Esophagus squamous epithelium (tissue), 5 donors: ENCODE measurements at regions not wholly inside any gene's neighbourhood (a gene's known extent, or its start where the extent isn't known, plus 50 kb on each side); places are given as distances from the start of the nearest gene placed in this dataset.

Experiments used
- DNase-seq: peaks from one replicate; lab custom pipeline; 2025; lab: John Stamatoyannopoulos, UW
- H3K27ac ChIP-seq, 4 donors: fragments of 200-600 bp; sonication (generic); one replicate each; pipeline ENCODE4 v1.5.1; 2016 to 2019; ENCODE audit warnings: mild to moderate bottlenecking in 1 of 4
- H3K27me3 ChIP-seq, 4 donors: fragments of 200-600 bp; sonication (generic); 1 replicate in 3 of 4; 2 replicates in 1 of 4; pipeline versions ENCODE4 v1.5.1 to v1.6.0; 2017 to 2021; ENCODE audit warnings: antibody characterized with exemption in 1 of 4
- H3K36me3 ChIP-seq, 3 donors: fragments of 200-600 bp; sonication (generic); one replicate each; pipeline ENCODE4 v1.5.1; 2016 to 2019
- H3K4me1 ChIP-seq, 3 donors: fragments of 200-600 bp; sonication (generic); one replicate each; pipeline ENCODE4 v1.5.1; 2017 to 2019
- H3K4me3 ChIP-seq, 4 donors: fragments of 200-600 bp; sonication (generic); 1 replicate in 3 of 4; 2 replicates in 1 of 4; pipeline ENCODE4 v1.5.1; 2016 to 2019; ENCODE audit warnings: mild to moderate bottlenecking in 2 of 4, moderate library complexity in 1 of 4
- H3K9me3 ChIP-seq, 3 donors: fragments of 200-600 bp; sonication (generic); one replicate each; pipeline ENCODE4 v1.5.1; 2016 to 2019
- POLR2A ChIP-seq, 4 donors: fragments of 450-650 bp; IDR thresholded peaks; one replicate each; pipeline ENCODE4 v1.6.1; 2017; ENCODE audit warnings: antibody characterized with exemption in 4 of 4, mild to moderate bottlenecking in 4 of 4, moderate library complexity in 3 of 4
- WGBS, 2 donors: methylation state at CpG; one replicate each; pipeline ENCODE4 v1.1.5; 2018; 5-methylcytosine and 5-hydroxymethylcytosine counted together
- intact Hi-C: fragments of 100-400 bp; cut with DNase I; formaldehyde crosslinking; loops from one replicate; pipeline ENCODE4 v1.15.0; 2022
- TF ChIP-seq, protein P1 (sequence below), 6 experiments: fragments of 450-650 bp in 4 of 6; fragments of 200-600 bp in 2 of 6; sonication (generic) in 2 of 6; IDR thresholded peaks; one replicate each; pipeline ENCODE4 v1.5.1; 2016 to 2019; ENCODE audit warnings: antibody characterized with exemption in 6 of 6, mild to moderate bottlenecking in 4 of 6, moderate library complexity in 4 of 6
- donor health status: DM: yes; HTN: yes; CAD: no.

DNA sequence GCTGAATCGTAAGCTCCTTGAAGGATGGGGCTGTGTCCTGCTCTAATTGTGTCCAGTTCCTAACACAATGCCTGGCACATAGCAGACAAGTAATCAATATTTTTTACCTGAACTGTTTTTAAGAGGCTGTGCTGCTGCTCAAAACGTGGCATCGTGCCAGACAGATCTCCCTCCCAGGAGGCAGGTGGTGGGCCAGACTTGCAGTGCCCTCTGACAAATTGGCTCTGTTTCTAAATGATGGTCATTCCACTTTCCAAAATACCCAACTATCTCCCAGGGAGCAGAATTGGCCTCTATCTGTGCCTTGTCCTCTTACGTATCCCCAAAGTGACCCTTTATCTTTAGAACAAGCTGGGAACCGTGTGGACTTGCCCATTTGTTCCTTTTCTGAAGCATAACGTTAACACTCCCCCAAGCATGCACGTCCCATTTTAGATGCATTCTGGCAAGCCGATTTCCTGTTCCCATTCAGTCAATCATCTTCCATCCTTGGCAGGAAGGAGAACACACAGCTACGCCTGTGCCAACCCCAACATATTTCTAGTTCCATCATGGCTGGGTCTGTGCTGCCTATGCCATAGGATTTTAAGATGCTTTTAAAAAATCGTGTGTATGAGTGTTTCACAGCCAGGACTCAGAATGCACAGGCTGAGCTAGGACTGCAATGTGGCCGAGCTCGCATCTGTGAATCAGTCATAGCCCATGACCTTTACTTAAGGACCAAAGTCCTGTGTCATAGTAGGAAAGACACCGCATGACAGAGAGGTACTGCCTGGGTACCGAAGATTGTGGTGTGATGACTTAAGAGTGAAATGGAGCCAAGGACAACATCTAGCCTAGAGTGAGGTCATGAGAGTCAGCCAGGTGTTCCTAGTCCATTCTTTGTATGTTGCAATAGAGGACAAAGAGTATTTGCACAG, 408.6 kb downstream of the PRDM2 start:
- no peak for TF ChIP-seq POLR2A (IDR thresholded peaks at IDR 0.05)
- 37 to 46% methylated on average over 13 to 14 of the region's 14 CpGs for WGBS, 2 donors
- Histone ChIP-seq H3K27ac (peak overlapping the region in 1 of 4 donors; percentile 0), H3K27me3 (peaks cover 0 to 5% (median 0%) of the 10 kb centered on the region in 4 donors), H3K4me1 (peaks cover 3 to 21% (median 4%) of the 10 kb centered on the region in 3 donors), H3K9me3 (no peaks in the 10 kb centered on the region), H3K36me3 (no peaks in the 10 kb centered on the region), H3K4me3 (no peak overlapping the region)
- intact Hi-C loops, result no loop called here
- no peak for DNase-seq

DNA sequence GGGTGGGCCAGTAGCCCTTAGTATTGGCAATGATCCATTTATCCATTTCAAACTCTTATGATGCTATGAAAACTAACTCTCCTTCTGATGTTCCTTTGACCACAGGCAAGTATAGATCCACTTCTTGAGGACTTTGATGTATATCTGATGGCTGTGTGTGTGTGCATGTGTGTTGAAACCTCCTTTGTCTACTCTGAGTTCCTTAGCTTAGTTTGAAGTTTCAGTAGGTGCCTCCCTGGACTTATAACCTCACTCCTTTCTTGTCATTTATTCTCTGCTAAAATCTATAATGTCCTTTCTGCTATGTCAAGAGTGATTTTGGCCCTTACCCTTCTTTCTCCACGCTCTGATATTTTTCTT, 409.3 kb downstream of the PRDM2 start:
- 76 to 87% methylated on average over 1 of the region's 1 CpG for WGBS, 2 donors

DNA sequence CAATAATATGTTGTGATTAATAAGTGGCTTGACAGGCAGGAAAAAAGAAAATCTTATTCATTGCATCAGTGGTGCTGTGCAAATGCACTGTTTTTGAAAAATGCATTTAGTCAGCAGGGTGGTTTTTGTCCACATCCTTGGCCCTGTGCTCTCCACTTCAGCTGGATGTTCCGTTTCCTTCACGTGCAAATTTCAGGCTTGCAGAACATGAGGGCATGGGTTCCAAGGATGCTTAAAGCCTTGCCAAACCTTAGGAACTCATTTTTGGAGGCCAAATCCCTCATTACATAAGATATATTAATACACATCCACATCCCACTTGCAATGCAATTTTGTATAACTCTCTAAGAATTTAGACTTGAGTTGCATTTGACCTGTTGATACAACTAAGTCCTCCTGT, 410.1 kb downstream of the PRDM2 start:
- Histone ChIP-seq H3K27ac (no peak overlapping the region), H3K36me3 (no peaks in the 10 kb centered on the region), H3K4me1 (peaks cover 3 to 27% (median 10%) of the 10 kb centered on the region in 3 donors), H3K4me3 (no peak overlapping the region), H3K9me3 (no peaks in the 10 kb centered on the region), H3K27me3 (peaks cover 0 to 3% (median 0%) of the 10 kb centered on the region in 4 donors)
- 52 to 57% methylated on average over 2 of the region's 2 CpGs for WGBS, 2 donors
- TF ChIP-seq, protein P1, sequence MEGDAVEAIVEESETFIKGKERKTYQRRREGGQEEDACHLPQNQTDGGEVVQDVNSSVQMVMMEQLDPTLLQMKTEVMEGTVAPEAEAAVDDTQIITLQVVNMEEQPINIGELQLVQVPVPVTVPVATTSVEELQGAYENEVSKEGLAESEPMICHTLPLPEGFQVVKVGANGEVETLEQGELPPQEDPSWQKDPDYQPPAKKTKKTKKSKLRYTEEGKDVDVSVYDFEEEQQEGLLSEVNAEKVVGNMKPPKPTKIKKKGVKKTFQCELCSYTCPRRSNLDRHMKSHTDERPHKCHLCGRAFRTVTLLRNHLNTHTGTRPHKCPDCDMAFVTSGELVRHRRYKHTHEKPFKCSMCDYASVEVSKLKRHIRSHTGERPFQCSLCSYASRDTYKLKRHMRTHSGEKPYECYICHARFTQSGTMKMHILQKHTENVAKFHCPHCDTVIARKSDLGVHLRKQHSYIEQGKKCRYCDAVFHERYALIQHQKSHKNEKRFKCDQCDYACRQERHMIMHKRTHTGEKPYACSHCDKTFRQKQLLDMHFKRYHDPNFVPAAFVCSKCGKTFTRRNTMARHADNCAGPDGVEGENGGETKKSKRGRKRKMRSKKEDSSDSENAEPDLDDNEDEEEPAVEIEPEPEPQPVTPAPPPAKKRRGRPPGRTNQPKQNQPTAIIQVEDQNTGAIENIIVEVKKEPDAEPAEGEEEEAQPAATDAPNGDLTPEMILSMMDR (IDR thresholded peaks at IDR 0.05), result no peak
- TF ChIP-seq POLR2A (IDR thresholded peaks at IDR 0.05), result no peak
- no peak for DNase-seq
- intact Hi-C loops, result no loop called here

More for the DNA sequence above, 409.3 kb downstream of the PRDM2 start:
- H3K27me3 ChIP-seq, result peaks cover 0 to 5% (median 0%) of the 10 kb centered on the region in 4 donors
- no peak for DNase-seq
- no peak for TF ChIP-seq POLR2A (IDR thresholded peaks at IDR 0.05)
- TF ChIP-seq, protein P1 (IDR thresholded peaks at IDR 0.05), result no peak
- no peaks in the 10 kb centered on the region for H3K9me3 ChIP-seq
- no peaks in the 10 kb centered on the region for H3K36me3 ChIP-seq
- peak overlapping the region in 1 of 4 donors; percentile 0 for H3K27ac ChIP-seq
- no peak overlapping the region for H3K4me3 ChIP-seq
- peaks cover 3 to 27% (median 9%) of the 10 kb centered on the region in 3 donors for H3K4me1 ChIP-seq
- intact Hi-C loops, result no loop called here

DNA sequence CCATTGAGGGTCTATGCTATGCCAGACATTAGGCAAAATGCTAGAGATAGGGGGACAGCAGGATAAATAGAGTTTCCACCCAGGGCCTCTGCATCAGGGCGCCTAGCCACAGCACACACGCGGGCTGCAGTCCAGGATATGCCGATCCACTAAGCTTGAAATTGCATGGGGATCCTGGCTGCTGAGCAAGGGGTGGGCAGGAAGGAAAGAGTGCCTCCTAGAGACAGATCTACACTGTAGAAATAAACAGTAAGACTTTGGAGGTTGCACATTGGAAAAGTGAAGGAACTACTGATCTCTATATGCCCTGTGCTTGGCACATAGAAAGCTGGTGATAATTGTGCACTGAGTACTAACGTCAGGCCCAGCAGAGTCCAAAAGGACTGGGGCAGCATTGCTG, 411.1 kb downstream of the PRDM2 start:
- Histone ChIP-seq H3K9me3 (no peaks in the 10 kb centered on the region), H3K4me1 (peaks cover 3 to 27% (median 10%) of the 10 kb centered on the region in 3 donors), H3K4me3 (no peak overlapping the region), H3K27ac (no peak overlapping the region), H3K36me3 (no peaks in the 10 kb centered on the region), H3K27me3 (no peaks in the 10 kb centered on the region)
- WGBS, 2 donors, result 77 to 100% methylated on average over 1 to 5 of the region's 5 CpGs
- DNase-seq, result no peak
- intact Hi-C loops, result no loop called here
- TF ChIP-seq POLR2A (IDR thresholded peaks at IDR 0.05), result no peak
- TF ChIP-seq, protein P1 (IDR thresholded peaks at IDR 0.05), result no peak

DNA sequence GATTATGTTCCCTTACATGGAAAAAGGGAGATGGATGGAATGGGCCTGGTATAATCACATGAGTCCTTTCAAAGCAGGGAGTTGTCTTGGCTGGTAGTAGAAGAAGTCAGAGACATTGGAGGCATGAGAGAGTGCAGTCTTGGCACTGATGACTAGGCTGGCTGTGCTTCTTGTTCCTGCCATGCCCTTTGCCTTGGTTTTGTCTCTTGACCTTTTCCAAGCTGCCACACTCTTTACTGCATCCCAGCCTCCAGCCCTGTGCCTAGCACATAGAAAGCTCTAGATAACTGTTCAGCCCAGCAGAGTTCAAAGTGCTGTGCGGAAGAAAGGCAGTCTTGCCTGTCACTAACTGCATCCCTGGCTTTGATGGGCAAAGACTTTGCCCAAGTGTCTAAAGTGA, 412.6 kb downstream of the PRDM2 start:
- TF ChIP-seq, protein P1 (IDR thresholded peaks at IDR 0.05), result no peak
- no peak for TF ChIP-seq POLR2A (IDR thresholded peaks at IDR 0.05)
- Histone ChIP-seq H3K4me1 (peaks cover 3 to 27% (median 10%) of the 10 kb centered on the region in 3 donors), H3K4me3 (no peak overlapping the region), H3K27ac (peak overlapping the region in 1 of 4 donors; percentile 6), H3K36me3 (no peaks in the 10 kb centered on the region), H3K27me3 (no peaks in the 10 kb centered on the region), H3K9me3 (no peaks in the 10 kb centered on the region)
- 73 to 100% methylated on average over 1 of the region's 1 CpG for WGBS, 2 donors
- DNase-seq, result no peak
- intact Hi-C loops, result no loop called here
